Sigmoid colon (tissue), 6 donors: ENCODE measurements at regions not wholly inside any gene's neighbourhood (a gene's known extent, or its start where the extent isn't known, plus 50 kb on each side); places are given as distances from the start of the nearest gene placed in this dataset.

ENCODE experiments used
- DNase-seq: peaks from one replicate; pipeline ENCODE4 v3.0.0-alpha.2; 2019
- H3K27ac ChIP-seq, 4 donors: fragments of 200-600 bp; sonication (generic); one replicate each; pipeline ENCODE4 v1.5.1; 2016 to 2019; ENCODE audit warnings: mild to moderate bottlenecking in 1 of 4
- H3K27me3 ChIP-seq, 3 donors: fragments of 200-600 bp; sonication (generic); one replicate each; pipeline ENCODE4 v1.5.1; 2019; ENCODE audit warnings: mild to moderate bottlenecking in 1 of 3
- H3K36me3 ChIP-seq, 4 donors: fragments of 200-600 bp; sonication (generic); one replicate each; pipeline ENCODE4 v1.5.1; 2016 to 2019
- H3K4me1 ChIP-seq, 4 donors: fragments of 200-600 bp; sonication (generic); one replicate each; pipeline ENCODE4 v1.5.1; 2017 to 2019
- H3K4me3 ChIP-seq, 4 donors: fragments of 200-600 bp; sonication (generic); one replicate each; pipeline ENCODE4 v1.5.1; 2017 to 2019; ENCODE audit warnings: mild to moderate bottlenecking in 2 of 4, moderate library complexity in 1 of 4
- H3K9me3 ChIP-seq, 4 donors: fragments of 200-600 bp in 3 of 4; sonication (generic) in 3 of 4; one replicate each; pipeline versions ENCODE4 v1.5.1 to v1.6.1; 2013 to 2019
- EP300 ChIP-seq, 4 donors: sonication (generic); formaldehyde crosslinking; IDR thresholded peaks; one replicate each; pipeline ENCODE4 v1.6.1; 2017; ENCODE audit warnings: antibody characterized with exemption in 4 of 4
- POLR2A ChIP-seq, 2 donors: fragments of 450-650 bp; IDR thresholded peaks; one replicate each; pipeline ENCODE4 v1.6.1; 2016; ENCODE audit warnings: antibody characterized with exemption in 2 of 2, mild to moderate bottlenecking in 2 of 2, moderate library complexity in 2 of 2
- POLR2AphosphoS5 ChIP-seq, 4 donors: sonication (generic); formaldehyde crosslinking; IDR thresholded peaks; one replicate each; pipeline ENCODE4 v1.6.1; 2017; ENCODE audit warnings: antibody characterized with exemption in 4 of 4
- WGBS, 2 donors: extraction: QIAGEN DNeasy Blood & Tissue Kit; methylation state at CpG; one replicate each; pipeline ENCODE4 v1.1.7; 2013; 5-methylcytosine and 5-hydroxymethylcytosine counted together
- intact Hi-C: fragments of 100-400 bp; cut with DNase I; formaldehyde crosslinking; loops from one replicate; pipeline ENCODE4 v1.15.1; 2023
- TF ChIP-seq, protein P1 (sequence below), 4 experiments: fragments of 450-650 bp in 3 of 4; fragments of 200-600 bp in 1 of 4; IDR thresholded peaks; one replicate each; pipeline ENCODE4 v1.5.1; 2016 to 2019; ENCODE audit warnings: antibody characterized with exemption in 4 of 4, mild to moderate bottlenecking in 3 of 4, moderate library complexity in 2 of 4
- donor health status: healthy with polysubstance abuse.
- donor health status: healthy.

DNA sequence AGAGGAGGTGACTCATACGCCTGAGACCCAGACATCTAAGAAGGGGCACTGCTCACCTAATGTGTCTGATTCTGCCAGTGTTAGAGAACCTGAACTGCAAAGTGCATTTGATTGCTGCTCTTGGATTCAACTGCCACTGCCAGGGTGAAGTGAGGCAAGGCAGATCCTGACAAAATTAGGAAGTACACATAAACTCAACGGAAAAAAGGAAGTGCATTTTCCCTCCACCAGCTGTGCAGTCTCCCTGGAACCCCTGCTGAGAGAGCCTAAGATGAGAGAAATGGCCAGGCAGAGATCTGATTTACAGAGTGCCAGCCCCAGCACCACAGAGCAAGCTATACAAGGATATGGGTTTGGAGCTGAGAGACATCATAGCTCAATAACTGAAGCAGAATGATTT lies 215.3 kb downstream of the SEC23A start:
- no peaks in the 10 kb centered on the region for H3K36me3 ChIP-seq
- no peak overlapping the region for H3K27ac ChIP-seq
- intact Hi-C loops, result no loop called here
- H3K27me3 ChIP-seq, result no peaks in the 10 kb centered on the region
- H3K4me1 ChIP-seq, result no peaks in the 10 kb centered on the region
- TF ChIP-seq POLR2AphosphoS5 (IDR thresholded peaks at IDR 0.05), result no peak
- TF ChIP-seq, protein P1, sequence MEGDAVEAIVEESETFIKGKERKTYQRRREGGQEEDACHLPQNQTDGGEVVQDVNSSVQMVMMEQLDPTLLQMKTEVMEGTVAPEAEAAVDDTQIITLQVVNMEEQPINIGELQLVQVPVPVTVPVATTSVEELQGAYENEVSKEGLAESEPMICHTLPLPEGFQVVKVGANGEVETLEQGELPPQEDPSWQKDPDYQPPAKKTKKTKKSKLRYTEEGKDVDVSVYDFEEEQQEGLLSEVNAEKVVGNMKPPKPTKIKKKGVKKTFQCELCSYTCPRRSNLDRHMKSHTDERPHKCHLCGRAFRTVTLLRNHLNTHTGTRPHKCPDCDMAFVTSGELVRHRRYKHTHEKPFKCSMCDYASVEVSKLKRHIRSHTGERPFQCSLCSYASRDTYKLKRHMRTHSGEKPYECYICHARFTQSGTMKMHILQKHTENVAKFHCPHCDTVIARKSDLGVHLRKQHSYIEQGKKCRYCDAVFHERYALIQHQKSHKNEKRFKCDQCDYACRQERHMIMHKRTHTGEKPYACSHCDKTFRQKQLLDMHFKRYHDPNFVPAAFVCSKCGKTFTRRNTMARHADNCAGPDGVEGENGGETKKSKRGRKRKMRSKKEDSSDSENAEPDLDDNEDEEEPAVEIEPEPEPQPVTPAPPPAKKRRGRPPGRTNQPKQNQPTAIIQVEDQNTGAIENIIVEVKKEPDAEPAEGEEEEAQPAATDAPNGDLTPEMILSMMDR (IDR thresholded peaks at IDR 0.05), result no peak
- no peak for DNase-seq
- no peak overlapping the region for H3K4me3 ChIP-seq
- no peaks in the 10 kb centered on the region for H3K9me3 ChIP-seq
- WGBS, 2 donors, result 56 to 60% methylated on average over 2 of the region's 2 CpGs

GRCh38 chr14:38884109-38884508 lies 218.9 kb downstream of the SEC23A start:
- intact Hi-C loops, result no loop called here
- no peaks in the 10 kb centered on the region for H3K9me3 ChIP-seq
- H3K36me3 ChIP-seq, result no peaks in the 10 kb centered on the region
- no peak overlapping the region for H3K4me3 ChIP-seq
- DNase-seq, result no peak
- H3K27ac ChIP-seq, result no peak overlapping the region
- no peaks in the 10 kb centered on the region for H3K27me3 ChIP-seq
- TF ChIP-seq POLR2A (IDR thresholded peaks at IDR 0.05), result no peak
- TF ChIP-seq POLR2AphosphoS5 (IDR thresholded peaks at IDR 0.05), result no peak
- TF ChIP-seq, protein P1 (IDR thresholded peaks at IDR 0.05), result no peak
- TF ChIP-seq EP300 (IDR thresholded peaks at IDR 0.05), result no peak
- no peaks in the 10 kb centered on the region for H3K4me1 ChIP-seq

- TF ChIP-seq POLR2A (IDR thresholded peaks at IDR 0.05), result no peak
- no peak for TF ChIP-seq POLR2AphosphoS5 (IDR thresholded peaks at IDR 0.05)
- TF ChIP-seq, protein P1 (IDR thresholded peaks at IDR 0.05), result no peak
- TF ChIP-seq EP300 (IDR thresholded peaks at IDR 0.05), result no peak
- H3K36me3 ChIP-seq, result no peaks in the 10 kb centered on the region
- no peak overlapping the region for H3K4me3 ChIP-seq
- H3K9me3 ChIP-seq, result no peaks in the 10 kb centered on the region
- WGBS, 2 donors, result 70 to 89% methylated on average over 3 of the region's 3 CpGs
- no peaks in the 10 kb centered on the region for H3K27me3 ChIP-seq
- intact Hi-C loops, result no loop called here
- DNase-seq, result no peak
- H3K27ac ChIP-seq, result no peak overlapping the region
- H3K4me1 ChIP-seq, result no peaks in the 10 kb centered on the region
Measured at GRCh38 chr14:38883127-38883526, 219.9 kb downstream of the SEC23A start.

- intact Hi-C loops, result no loop called here
- H3K9me3 ChIP-seq, result no peaks in the 10 kb centered on the region
- no peak overlapping the region for H3K4me3 ChIP-seq
- no peak for DNase-seq
- H3K4me1 ChIP-seq, result no peaks in the 10 kb centered on the region
- no peak overlapping the region for H3K27ac ChIP-seq
- H3K27me3 ChIP-seq, result no peaks in the 10 kb centered on the region
- TF ChIP-seq POLR2A (IDR thresholded peaks at IDR 0.05) (no peak), EP300 (IDR thresholded peaks at IDR 0.05) (no peak), POLR2AphosphoS5 (IDR thresholded peaks at IDR 0.05) (no peak)
- TF ChIP-seq, protein P1 (IDR thresholded peaks at IDR 0.05), result no peak
- no peaks in the 10 kb centered on the region for H3K36me3 ChIP-seq
Measured at GRCh38 chr14:38882533-38882932, 220.5 kb downstream of the SEC23A start.

DNA sequence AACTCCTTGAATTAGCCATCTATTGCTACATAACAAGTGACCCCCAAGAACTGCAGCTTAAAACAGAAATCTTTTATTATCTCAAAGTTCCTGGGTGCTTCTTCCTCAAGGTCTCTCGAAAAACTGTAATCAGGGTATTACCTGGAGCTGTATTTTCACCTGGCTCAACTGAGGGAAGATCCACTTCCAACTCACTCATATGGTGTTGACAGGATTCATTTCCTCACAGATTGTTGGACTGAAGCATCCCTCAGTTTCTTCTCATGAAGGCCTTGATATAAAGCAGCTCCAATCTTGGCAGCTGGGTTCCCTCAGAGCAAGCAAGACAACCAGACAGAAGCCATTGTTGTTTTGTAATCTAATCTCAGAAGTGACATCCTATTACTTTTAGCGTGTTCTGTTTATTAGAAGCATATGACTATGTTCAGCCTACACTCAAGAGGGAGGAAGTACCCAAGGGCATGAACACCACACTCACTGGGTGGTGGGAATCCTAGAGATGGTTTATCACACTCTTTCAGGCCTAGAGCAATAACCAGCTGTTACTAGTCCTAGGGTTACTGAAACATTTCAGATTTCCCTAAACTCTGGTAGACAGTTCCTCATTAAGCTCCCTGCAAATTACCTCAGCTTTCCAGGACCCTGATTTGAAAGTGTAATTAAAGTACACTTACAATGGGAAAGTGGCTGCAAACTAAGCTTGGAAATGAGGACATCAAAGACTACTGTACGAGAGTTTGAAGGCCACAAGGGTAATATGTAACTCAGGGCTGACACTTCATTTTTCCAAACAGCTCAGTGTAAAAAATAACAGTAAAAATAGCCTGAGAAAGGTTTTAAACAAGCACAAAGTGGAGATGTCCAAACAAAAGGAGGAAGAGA lies 222.2 kb downstream of the SEC23A start:
- no peak overlapping the region for H3K27ac ChIP-seq
- H3K36me3 ChIP-seq, result no peaks in the 10 kb centered on the region
- TF ChIP-seq POLR2AphosphoS5 (IDR thresholded peaks at IDR 0.05), result no peak
- no peak for TF ChIP-seq POLR2A (IDR thresholded peaks at IDR 0.05)
- TF ChIP-seq EP300 (IDR thresholded peaks at IDR 0.05), result no peak
- TF ChIP-seq, protein P1 (IDR thresholded peaks at IDR 0.05), result no peak
- no peaks in the 10 kb centered on the region for H3K9me3 ChIP-seq
- H3K4me1 ChIP-seq, result no peaks in the 10 kb centered on the region
- intact Hi-C loops, result no loop called here
- no peaks in the 10 kb centered on the region for H3K27me3 ChIP-seq
- no peak for DNase-seq
- WGBS, 2 donors, result 47 to 59% methylated on average over 3 of the region's 3 CpGs
- no peak overlapping the region for H3K4me3 ChIP-seq
